ENCODE measurements at regions not wholly inside any gene's neighbourhood (a gene's known extent, or its start where the extent isn't known, plus 50 kb on each side); places are given as distances from the start of the nearest gene placed in this dataset.

DNA sequence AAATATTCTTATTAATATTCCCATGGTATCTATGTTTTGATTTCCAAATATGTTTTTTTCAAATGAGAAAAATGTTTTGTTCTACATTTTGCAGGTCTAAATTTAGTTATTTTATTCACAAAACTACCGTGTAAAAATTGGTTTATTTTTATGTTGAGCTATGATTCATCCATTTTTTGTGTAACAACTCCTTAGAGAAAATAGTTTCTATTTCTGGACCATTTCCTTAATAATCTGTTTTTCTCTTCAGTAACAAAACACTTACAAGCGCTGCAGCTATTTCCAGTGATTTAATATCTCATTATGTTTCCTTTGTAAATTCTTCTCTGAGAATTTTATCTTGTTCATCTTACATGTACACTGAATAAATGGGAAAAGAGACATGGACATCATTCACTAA is 550.7 kb upstream of the SLITRK5 start:
- DNase-seq (no peak), ATAC-seq (no peak)
- no peaks in the 10 kb centered on the region for H3K27me3 ChIP-seq (ENCODE audit: insufficient read depth in 3 of 3, low read length in 2 of 3)
- H3K27ac ChIP-seq: no peak overlapping the region
- TF ChIP-seq, protein P1, sequence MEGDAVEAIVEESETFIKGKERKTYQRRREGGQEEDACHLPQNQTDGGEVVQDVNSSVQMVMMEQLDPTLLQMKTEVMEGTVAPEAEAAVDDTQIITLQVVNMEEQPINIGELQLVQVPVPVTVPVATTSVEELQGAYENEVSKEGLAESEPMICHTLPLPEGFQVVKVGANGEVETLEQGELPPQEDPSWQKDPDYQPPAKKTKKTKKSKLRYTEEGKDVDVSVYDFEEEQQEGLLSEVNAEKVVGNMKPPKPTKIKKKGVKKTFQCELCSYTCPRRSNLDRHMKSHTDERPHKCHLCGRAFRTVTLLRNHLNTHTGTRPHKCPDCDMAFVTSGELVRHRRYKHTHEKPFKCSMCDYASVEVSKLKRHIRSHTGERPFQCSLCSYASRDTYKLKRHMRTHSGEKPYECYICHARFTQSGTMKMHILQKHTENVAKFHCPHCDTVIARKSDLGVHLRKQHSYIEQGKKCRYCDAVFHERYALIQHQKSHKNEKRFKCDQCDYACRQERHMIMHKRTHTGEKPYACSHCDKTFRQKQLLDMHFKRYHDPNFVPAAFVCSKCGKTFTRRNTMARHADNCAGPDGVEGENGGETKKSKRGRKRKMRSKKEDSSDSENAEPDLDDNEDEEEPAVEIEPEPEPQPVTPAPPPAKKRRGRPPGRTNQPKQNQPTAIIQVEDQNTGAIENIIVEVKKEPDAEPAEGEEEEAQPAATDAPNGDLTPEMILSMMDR (IDR thresholded peaks at IDR 0.05): no peak
- no peak overlapping the region for H3K4me3 ChIP-seq
- H3K4me1 ChIP-seq: no peaks in the 10 kb centered on the region
- WGBS, 3 donors: 33 to 39% (median 35%) methylated on average over 2 of the region's 2 CpGs
- H3K36me3 ChIP-seq (ENCODE audit: insufficient read depth in 1 of 2, low read depth in 1 of 2): no peaks in the 10 kb centered on the region
- intact Hi-C loops (cut with DNase I): no loop called here
- H3K9me3 ChIP-seq: no peaks in the 10 kb centered on the region

DNA sequence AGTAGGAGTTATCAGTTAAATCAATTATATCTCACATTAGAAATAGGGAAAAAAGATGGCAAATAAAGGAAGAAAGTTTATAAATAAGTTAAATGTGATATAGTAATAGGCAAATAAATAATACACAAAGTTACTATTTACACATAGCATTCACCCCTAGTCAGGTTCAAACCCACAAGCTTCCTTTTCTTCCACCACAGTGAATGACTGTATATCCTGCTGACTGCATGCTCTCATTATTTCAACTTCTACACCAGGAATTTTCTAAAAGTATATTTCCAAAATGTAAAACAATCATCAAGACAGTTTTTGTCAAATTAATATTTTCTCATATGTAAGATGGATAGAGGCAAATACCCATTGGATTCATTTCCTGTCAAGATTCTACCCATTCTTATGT is 548.6 kb upstream of the SLITRK5 start:
- Histone ChIP-seq H3K27ac (no peak overlapping the region), H3K4me1 (no peaks in the 10 kb centered on the region), H3K27me3 (ENCODE audit: insufficient read depth in 3 of 3, low read length in 2 of 3) (no peaks in the 10 kb centered on the region), H3K4me3 (no peak overlapping the region), H3K36me3 (ENCODE audit: insufficient read depth in 1 of 2, low read depth in 1 of 2) (no peaks in the 10 kb centered on the region), H3K9me3 (no peaks in the 10 kb centered on the region)
- intact Hi-C loops (cut with DNase I): no loop called here
- no peak for DNase-seq
- TF ChIP-seq, protein P1 (IDR thresholded peaks at IDR 0.05): no peak
- ATAC-seq: no peak

DNA sequence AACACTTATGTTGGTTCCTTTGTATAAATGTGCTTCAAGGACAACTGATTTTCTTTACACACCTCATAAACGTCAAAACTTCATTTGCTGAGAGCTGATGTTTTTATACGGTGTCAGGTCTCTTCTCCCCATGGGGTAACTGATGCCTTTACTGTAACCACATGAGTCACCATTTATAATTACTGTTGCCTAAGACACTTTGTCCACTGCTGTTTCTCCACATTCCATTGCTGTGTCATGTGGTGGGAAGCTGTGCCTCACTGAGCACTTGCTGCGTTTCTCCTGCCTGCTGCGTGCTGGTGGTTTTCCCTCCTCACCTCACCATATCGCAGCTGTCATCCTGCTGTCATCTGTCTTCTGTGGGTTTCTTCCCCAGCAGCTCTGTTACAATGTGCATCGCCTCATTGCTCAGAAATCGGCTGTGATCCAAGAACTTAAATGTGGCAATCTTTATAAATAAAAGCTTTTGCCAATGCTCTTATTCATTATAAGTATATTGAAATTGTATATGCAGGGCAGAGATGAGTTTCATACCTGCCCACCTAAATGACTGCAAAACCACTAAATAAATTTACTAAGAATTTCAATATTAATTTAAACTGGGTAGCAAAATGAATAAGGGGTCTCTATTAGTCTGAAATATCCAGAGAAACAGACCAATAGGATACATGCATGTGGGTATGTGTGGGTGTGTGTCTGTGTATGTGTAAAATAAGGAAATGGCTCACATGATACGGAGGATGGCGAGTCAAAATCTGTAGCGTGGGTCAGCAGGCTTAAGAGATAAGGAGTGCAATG is 547.0 kb upstream of the SLITRK5 start:
- H3K27ac ChIP-seq: no peak overlapping the region
- intact Hi-C loops (cut with DNase I): no loop called here
- no peak overlapping the region for H3K4me3 ChIP-seq
- no peaks in the 10 kb centered on the region for H3K4me1 ChIP-seq
- DNase-seq (no peak), ATAC-seq (peak; percentile 28 to 90 (median 54))
- TF ChIP-seq, protein P1 (IDR thresholded peaks at IDR 0.05): no peak
- H3K9me3 ChIP-seq: no peaks in the 10 kb centered on the region
- H3K27me3 ChIP-seq (ENCODE audit: insufficient read depth in 3 of 3, low read length in 2 of 3): no peaks in the 10 kb centered on the region
- H3K36me3 ChIP-seq (ENCODE audit: insufficient read depth in 1 of 2, low read depth in 1 of 2): no peaks in the 10 kb centered on the region
- WGBS, 3 donors: 33 to 39% (median 34%) methylated on average over 10 of the region's 10 CpGs

DNA sequence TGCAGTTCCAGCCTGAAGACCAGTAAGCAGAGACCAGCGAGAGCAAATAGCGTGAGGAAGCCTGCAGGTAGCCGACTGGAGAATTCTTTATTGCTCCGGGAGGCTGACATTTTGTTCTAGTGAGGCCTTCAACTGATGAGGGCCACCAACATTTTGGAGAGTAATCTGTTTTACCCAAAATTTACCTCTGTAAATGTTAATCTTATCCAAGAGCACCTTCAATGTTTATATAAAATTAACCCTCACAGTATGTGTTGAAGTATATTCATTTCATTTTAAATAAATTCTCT is 546.4 kb upstream of the SLITRK5 start:
- H3K36me3 ChIP-seq (ENCODE audit: insufficient read depth in 1 of 2, low read depth in 1 of 2): no peaks in the 10 kb centered on the region
- whole genome bisulfite sequencing, 3 donors: 83 to 91% (median 88%) methylated on average over 4 of the region's 4 CpGs
- intact Hi-C loops (cut with DNase I): no loop called here
- ATAC-seq (no peak), DNase-seq (no peak)
- H3K27ac ChIP-seq: no peak overlapping the region
- H3K9me3 ChIP-seq: no peaks in the 10 kb centered on the region
- H3K27me3 ChIP-seq (ENCODE audit: insufficient read depth in 3 of 3, low read length in 2 of 3): no peaks in the 10 kb centered on the region
- no peak overlapping the region for H3K4me3 ChIP-seq
- H3K4me1 ChIP-seq: no peaks in the 10 kb centered on the region
- TF ChIP-seq, protein P1 (IDR thresholded peaks at IDR 0.05): no peak

DNA sequence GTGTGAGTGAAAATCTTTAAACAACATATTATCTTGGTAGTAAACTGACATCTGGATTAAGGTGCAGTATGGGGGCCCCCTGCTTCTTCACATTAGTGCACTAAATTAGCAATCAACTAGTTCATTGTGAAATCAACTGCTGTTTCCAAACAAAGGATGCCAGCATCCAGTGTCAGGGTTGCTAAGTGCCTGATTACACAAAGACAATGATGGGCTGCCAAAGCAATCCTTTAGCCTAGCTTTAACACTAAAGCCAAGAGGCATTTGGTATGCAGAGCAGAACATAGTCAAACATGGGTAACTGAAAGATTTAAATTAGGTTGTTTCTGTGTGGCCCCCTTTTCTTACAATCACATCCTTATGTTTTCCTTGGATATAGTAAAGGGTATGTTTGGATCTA is 543.1 kb upstream of the SLITRK5 start:
- no peak for ATAC-seq
- no peaks in the 10 kb centered on the region for H3K4me1 ChIP-seq
- H3K36me3 ChIP-seq (ENCODE audit: insufficient read depth in 1 of 2, low read depth in 1 of 2): no peaks in the 10 kb centered on the region
- TF ChIP-seq, protein P1 (IDR thresholded peaks at IDR 0.05): no peak
- H3K4me3 ChIP-seq: no peak overlapping the region
- DNase-seq: no peak
- no peak overlapping the region for H3K27ac ChIP-seq
- H3K27me3 ChIP-seq (ENCODE audit: insufficient read depth in 3 of 3, low read length in 2 of 3): no peaks in the 10 kb centered on the region
- no peaks in the 10 kb centered on the region for H3K9me3 ChIP-seq
- intact Hi-C loops (cut with DNase I): no loop called here
